Left lung (tissue), 4 donors: ENCODE measurements at regions not wholly inside any gene's neighbourhood (a gene's known extent, or its start where the extent isn't known, plus 50 kb on each side); places are given as distances from the start of the nearest gene placed in this dataset.

Experiments used
- ATAC-seq: fragments of 200-7000 bp; cut with Tn5 transposase; one replicate; pipeline ENCODE4 v1.9.1; 2020; ENCODE audit warnings: moderate library complexity
- DNase-seq, 4 donors: peaks; one replicate each; pipeline ENCODE4 v3.0.0-alpha.2; 2013 to 2020
- H3K27ac ChIP-seq, 2 donors: fragments of 200-600 bp; sonication (generic) in 1 of 2; one replicate each; pipeline versions ENCODE4 v1.5.0 to v1.8.0; 2020 to 2021
- H3K27me3 ChIP-seq, 2 donors: fragments of 200-600 bp; sonication (generic) in 1 of 2; one replicate each; pipeline versions ENCODE4 v1.5.0 to v1.8.0; 2020 to 2021
- H3K36me3 ChIP-seq, 2 donors: fragments of 200-600 bp; sonication (generic) in 1 of 2; one replicate each; pipeline versions ENCODE4 v1.5.0 to v1.8.0; 2020 to 2021
- H3K4me1 ChIP-seq, 2 donors: fragments of 200-600 bp; one replicate each; pipeline ENCODE4 v1.8.0; 2021
- H3K4me3 ChIP-seq, 2 donors: fragments of 200-600 bp; sonication (generic) in 1 of 2; one replicate each; pipeline versions ENCODE4 v1.5.0 to v1.8.0; 2020 to 2021; ENCODE audit warnings: mild to moderate bottlenecking in 1 of 2
- H3K9me3 ChIP-seq, 2 donors: fragments of 200-600 bp; sonication (generic) in 1 of 2; one replicate each; pipeline versions ENCODE4 v1.5.0 to v1.8.0; 2020 to 2021
- CTCF ChIP-seq, 2 donors: fragments of 200-600 bp; sonication (generic) in 1 of 2; IDR thresholded peaks; one replicate each; pipeline versions ENCODE4 v1.5.0 to v1.8.0; 2021; ENCODE audit warnings: antibody characterized with exemption in 2 of 2
- intact Hi-C, 2 donors: fragments of 100-400 bp; cut with DNase I; formaldehyde crosslinking; loops; one replicate each; pipeline versions ENCODE4 v1.11.2 to v1.14.2; 2022
- donor health status: DM: no; HTN: yes; CAD: no.
- donor health status: DM: no; HTN: no; CAD: no.

GRCh38 chr16:7912132-7912531 lies 579.5 kb downstream of the RBFOX1 start:
- no peak overlapping the region for H3K27ac ChIP-seq
- H3K4me1 ChIP-seq: no peaks in the 10 kb centered on the region
- intact Hi-C loops: loop anchor here in 1 of 2 donors (10.0 kb wide), 1 partner anchor 57 kb away; no protein-coding TSS in a partner anchor
- TF ChIP-seq CTCF (IDR thresholded peaks at IDR 0.05): no peak
- no peak for DNase-seq
- H3K9me3 ChIP-seq: peaks cover 0 to 2% of the 10 kb centered on the region in 2 donors
- no peaks in the 10 kb centered on the region for H3K27me3 ChIP-seq
- no peak for ATAC-seq
- no peaks in the 10 kb centered on the region for H3K36me3 ChIP-seq
- H3K4me3 ChIP-seq: no peak overlapping the region

DNA sequence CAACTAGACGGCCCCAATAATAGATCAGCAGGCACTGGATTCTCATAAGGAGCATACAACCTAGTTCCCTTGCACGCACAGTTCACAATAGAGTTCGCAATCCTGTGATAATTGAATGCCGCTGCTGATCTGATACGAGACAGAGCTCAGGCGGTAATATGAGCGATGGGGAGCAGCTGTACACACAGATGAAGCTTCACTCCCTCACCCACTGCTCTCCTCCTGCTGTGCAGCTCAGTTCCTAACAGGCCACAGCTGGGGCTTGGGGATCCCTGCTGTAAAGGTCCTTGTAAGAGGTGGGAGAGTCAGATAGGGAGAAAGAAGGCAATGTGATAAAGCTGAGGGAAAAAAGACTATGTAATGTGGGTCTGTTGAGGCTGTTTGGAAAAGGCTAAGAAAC lies 577.5 kb downstream of the RBFOX1 start:
- no peaks in the 10 kb centered on the region for H3K27me3 ChIP-seq
- ATAC-seq: no peak
- TF ChIP-seq CTCF (IDR thresholded peaks at IDR 0.05): no peak

GRCh38 chr16:7888411-7888810 lies 555.8 kb downstream of the RBFOX1 start:
- H3K27me3 ChIP-seq: no peaks in the 10 kb centered on the region
- no peaks in the 10 kb centered on the region for H3K9me3 ChIP-seq
- H3K36me3 ChIP-seq: no peaks in the 10 kb centered on the region
- no peak overlapping the region for H3K27ac ChIP-seq
- H3K4me1 ChIP-seq: no peaks in the 10 kb centered on the region
- intact Hi-C loops: no loop called here
- no peak overlapping the region for H3K4me3 ChIP-seq
- ATAC-seq: no peak
- TF ChIP-seq CTCF (IDR thresholded peaks at IDR 0.05): no peak
- no peak for DNase-seq

More for the DNA sequence above, 577.5 kb downstream of the RBFOX1 start:
- H3K36me3 ChIP-seq: no peaks in the 10 kb centered on the region
- H3K27ac ChIP-seq: no peak overlapping the region
- H3K9me3 ChIP-seq: peaks cover 0 to 4% of the 10 kb centered on the region in 2 donors
- intact Hi-C loops: loop anchor here in 1 of 2 donors (10.0 kb wide), 1 partner anchor 55 kb away; no protein-coding TSS in a partner anchor
- DNase-seq: no peak
- H3K4me1 ChIP-seq: no peaks in the 10 kb centered on the region
- no peak overlapping the region for H3K4me3 ChIP-seq

DNA sequence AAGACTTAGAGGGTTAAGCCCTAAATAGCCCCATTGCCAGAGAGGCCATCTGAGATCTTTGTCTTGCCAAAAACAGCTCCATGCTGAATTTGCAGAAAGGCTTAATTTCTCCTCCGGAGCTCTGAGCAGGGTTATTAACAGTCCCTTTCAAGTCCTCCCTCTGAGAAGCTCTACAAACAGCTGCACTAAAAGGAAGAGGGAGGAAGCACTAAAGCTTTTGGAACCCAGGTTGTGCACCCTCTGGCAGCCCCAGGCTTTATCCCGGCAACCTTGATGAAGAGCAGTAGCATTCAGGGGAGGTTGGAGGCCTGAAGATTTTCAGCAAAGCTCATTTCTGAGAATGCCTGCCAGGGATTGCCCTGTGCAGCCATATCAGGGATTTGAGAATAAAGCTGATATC lies 554.7 kb downstream of the RBFOX1 start:
- no peak overlapping the region for H3K4me3 ChIP-seq
- TF ChIP-seq CTCF (IDR thresholded peaks at IDR 0.05): no peak

DNA sequence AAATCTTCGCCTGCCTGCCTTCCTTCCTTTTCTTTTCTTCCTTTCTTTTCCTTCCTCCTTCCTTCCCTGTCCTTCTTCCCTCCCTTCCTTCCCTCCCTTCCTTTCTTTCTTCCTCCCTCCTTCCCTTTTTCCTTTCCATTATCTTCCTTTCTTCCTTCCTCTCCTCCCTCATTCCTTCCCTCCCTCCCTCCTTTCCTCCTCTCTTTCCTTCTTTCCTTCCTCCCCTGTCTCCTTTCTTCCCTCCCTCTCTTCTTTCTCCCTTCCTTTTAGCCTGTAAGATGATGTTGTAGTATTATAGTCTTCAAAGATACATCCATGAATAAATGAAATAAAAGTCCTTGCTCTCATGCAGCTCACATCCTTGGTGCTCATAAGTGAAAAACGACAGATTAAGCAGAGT lies 539.3 kb downstream of the RBFOX1 start:
- no peak for ATAC-seq
- intact Hi-C loops: no loop called here
- Histone ChIP-seq H3K27me3 (no peaks in the 10 kb centered on the region), H3K4me1 (no peaks in the 10 kb centered on the region), H3K36me3 (no peaks in the 10 kb centered on the region), H3K4me3 (no peak overlapping the region), H3K9me3 (peaks cover 0 to 10% of the 10 kb centered on the region in 2 donors), H3K27ac (no peak overlapping the region)
- DNase-seq: no peak
- TF ChIP-seq CTCF (IDR thresholded peaks at IDR 0.05): no peak

More for the DNA sequence above, 554.7 kb downstream of the RBFOX1 start:
- Histone ChIP-seq H3K36me3 (no peaks in the 10 kb centered on the region), H3K9me3 (no peaks in the 10 kb centered on the region), H3K27me3 (no peaks in the 10 kb centered on the region), H3K4me1 (no peaks in the 10 kb centered on the region), H3K27ac (no peak overlapping the region)
- intact Hi-C loops: no loop called here
- ATAC-seq (no peak), DNase-seq (no peak)
